ENCODE measurements at regions not wholly inside any gene's neighbourhood (a gene's known extent, or its start where the extent isn't known, plus 50 kb on each side); places are given as distances from the start of the nearest gene placed in this dataset.

DNA sequence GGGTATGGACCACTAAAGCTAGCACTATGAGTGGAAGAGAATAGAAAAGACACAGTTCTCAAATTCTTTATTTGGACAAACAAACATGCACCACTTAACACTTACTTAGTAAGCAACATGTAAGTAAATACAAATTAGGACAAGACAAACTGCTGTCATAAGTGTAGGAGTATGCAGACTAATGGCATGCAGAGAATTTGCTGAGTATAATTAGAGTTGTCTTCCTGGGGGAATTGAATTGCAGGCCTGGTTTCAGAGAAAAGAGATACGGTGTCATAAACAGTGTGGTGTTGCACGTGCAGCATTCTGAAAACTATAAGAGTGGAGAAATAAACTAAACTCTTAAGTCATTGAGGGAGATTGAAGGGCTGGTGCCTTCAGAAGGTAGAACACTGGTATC is 125.2 kb upstream of the EYA4 start:
- DNase-seq (no peak), ATAC-seq (no peak)
- H3K36me3 Mint-ChIP-seq (ENCODE audit: low read depth) = no peaks in the 10 kb centered on the region
- H3K27me3 Mint-ChIP-seq = no peaks in the 10 kb centered on the region
- ChIA-PET POLR2A (no interaction called here), CTCF (no interaction called here)
- H3K27ac Mint-ChIP-seq = no peak overlapping the region
- H3K4me3 Mint-ChIP-seq = no peak overlapping the region
- H3K4me1 Mint-ChIP-seq (ENCODE audit: low read depth) = no peaks in the 10 kb centered on the region
- intact Hi-C loops (cut with micrococcal nuclease) = no loop called here
- H3K9me3 Mint-ChIP-seq = peaks cover 2% of the 10 kb centered on the region
- TF ChIP-seq, protein P1, sequence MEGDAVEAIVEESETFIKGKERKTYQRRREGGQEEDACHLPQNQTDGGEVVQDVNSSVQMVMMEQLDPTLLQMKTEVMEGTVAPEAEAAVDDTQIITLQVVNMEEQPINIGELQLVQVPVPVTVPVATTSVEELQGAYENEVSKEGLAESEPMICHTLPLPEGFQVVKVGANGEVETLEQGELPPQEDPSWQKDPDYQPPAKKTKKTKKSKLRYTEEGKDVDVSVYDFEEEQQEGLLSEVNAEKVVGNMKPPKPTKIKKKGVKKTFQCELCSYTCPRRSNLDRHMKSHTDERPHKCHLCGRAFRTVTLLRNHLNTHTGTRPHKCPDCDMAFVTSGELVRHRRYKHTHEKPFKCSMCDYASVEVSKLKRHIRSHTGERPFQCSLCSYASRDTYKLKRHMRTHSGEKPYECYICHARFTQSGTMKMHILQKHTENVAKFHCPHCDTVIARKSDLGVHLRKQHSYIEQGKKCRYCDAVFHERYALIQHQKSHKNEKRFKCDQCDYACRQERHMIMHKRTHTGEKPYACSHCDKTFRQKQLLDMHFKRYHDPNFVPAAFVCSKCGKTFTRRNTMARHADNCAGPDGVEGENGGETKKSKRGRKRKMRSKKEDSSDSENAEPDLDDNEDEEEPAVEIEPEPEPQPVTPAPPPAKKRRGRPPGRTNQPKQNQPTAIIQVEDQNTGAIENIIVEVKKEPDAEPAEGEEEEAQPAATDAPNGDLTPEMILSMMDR (IDR thresholded peaks at IDR 0.05) = no peak

DNA sequence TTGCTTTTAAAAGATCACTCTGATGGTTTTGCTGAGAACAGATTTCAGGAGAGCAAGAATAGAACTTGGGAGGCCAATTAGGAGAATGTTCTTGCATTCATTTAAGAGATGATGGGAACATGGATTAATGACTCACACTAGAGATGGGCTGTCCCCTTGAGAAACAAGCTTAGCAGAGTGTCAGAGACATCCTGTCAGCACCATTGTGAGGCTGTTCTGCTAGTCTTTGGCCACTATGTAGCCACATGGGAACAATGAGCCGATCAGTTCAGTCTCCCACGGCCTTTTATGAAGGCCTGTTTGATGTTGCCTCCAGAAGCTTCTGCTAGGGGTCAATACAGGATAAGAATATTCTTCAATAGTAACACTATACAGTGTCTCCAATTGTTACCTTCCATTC is 113.0 kb upstream of the EYA4 start:
- ATAC-seq (no peak), DNase-seq (no peak)
- no peaks in the 10 kb centered on the region for H3K4me1 Mint-ChIP-seq (ENCODE audit: low read depth)
- intact Hi-C loops (cut with micrococcal nuclease) = no loop called here
- no peak overlapping the region for H3K4me3 Mint-ChIP-seq
- ChIA-PET POLR2A (no interaction called here), CTCF (no interaction called here)
- H3K27ac Mint-ChIP-seq = no peak overlapping the region
- no peaks in the 10 kb centered on the region for H3K27me3 Mint-ChIP-seq
- H3K36me3 Mint-ChIP-seq (ENCODE audit: low read depth) = no peaks in the 10 kb centered on the region
- no peaks in the 10 kb centered on the region for H3K9me3 Mint-ChIP-seq
- TF ChIP-seq, protein P1 (IDR thresholded peaks at IDR 0.05) = no peak

DNA sequence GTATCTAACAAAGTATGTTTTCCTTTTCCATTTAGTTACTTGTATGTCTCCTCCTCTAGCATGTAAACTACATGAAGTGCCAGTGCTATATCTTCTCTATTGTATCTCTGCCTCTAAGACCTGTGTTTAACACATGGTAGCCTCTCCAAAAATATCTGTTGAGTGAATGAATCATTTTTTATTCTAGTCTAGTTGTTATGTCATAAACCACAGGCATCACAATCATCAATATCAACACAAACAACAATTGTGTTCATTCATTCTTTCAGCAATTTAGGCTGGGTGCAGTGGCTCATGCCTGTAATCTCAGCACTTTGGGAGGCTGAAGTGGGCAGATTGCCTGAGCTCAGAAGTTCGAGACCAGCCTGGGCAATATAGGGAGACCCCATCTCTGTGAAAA is 111.6 kb upstream of the EYA4 start:
- Mint-ChIP-seq H3K27ac (no peak overlapping the region), H3K9me3 (no peaks in the 10 kb centered on the region), H3K27me3 (no peaks in the 10 kb centered on the region), H3K36me3 (ENCODE audit: low read depth) (no peaks in the 10 kb centered on the region), H3K4me1 (ENCODE audit: low read depth) (no peaks in the 10 kb centered on the region), H3K4me3 (no peak overlapping the region)
- ATAC-seq (no peak), DNase-seq (no peak)
- ChIA-PET POLR2A (no interaction called here), CTCF (no interaction called here)
- intact Hi-C loops (cut with micrococcal nuclease) = no loop called here
- TF ChIP-seq, protein P1 (IDR thresholded peaks at IDR 0.05) = no peak

DNA sequence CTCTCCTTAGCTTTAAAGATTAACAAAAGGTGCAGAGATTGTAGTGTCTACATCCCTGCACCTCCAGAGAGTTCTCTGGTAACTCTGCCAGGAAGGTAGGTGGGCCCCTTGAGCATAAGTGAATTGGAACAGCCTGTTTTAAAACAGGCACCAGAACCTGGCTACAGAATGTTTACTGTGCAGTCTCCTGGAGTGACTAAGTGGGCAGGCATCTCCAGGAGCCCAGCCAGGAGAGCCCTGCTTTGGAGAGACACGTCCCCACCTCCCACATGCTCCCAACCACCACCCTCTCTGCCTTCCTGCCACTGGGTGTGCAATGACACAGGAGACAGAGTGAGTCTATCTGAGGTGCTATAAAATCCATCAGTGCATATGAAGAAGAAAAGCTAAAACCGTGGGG is 110.3 kb upstream of the EYA4 start:
- no peaks in the 10 kb centered on the region for H3K36me3 Mint-ChIP-seq (ENCODE audit: low read depth)
- intact Hi-C loops (cut with micrococcal nuclease) = no loop called here
- no peaks in the 10 kb centered on the region for H3K4me1 Mint-ChIP-seq (ENCODE audit: low read depth)
- ATAC-seq (no peak), DNase-seq (no peak)
- no peak overlapping the region for H3K4me3 Mint-ChIP-seq
- TF ChIP-seq, protein P1 (IDR thresholded peaks at IDR 0.05) = no peak
- POLR2A ChIA-PET = no interaction called here
- no peak overlapping the region for H3K27ac Mint-ChIP-seq
- CTCF ChIA-PET = no interaction called here
- no peaks in the 10 kb centered on the region for H3K9me3 Mint-ChIP-seq
- H3K27me3 Mint-ChIP-seq = no peaks in the 10 kb centered on the region

DNA sequence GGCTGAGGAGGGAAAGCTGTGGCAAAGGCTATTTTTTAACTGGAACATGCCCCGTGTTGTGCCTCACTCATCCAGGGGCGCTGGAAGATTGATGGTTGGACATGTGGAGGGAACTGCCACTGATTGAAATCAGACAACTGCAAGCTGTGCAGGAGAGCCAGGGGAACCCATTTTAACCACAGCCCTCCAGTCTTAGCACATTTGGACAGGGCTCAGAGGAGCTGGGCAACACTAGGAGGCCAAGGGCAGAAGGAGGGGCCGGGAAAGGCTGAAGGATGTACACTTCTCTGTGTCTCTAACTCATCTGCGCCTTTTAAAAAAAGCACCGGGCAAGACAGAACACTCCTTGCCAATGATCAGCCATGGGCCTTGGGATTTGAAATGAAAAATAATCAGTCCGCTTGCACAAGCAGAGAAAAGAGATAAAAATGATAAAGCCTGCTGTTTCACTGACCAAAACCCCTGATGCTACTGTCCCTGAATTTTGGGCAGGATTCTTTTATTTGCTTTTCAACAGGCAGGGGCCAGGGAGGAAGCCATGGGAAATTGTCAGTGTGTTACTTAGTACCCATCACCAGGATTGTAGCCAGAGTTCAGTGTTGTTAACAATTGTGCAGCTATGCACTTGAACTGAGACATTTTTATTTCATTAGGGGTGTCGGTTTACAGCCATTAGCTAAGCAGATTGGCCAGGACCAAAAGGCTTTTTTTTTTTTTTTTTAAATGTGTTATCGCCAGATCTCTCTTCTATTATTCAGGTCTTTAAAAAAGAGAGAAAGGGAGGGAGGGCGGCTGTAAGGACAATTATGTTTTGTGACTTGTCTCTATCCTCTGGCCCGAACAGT is 109.3 kb upstream of the EYA4 start:
- DNase-seq = no peak
- intact Hi-C loops (cut with micrococcal nuclease) = no loop called here
- no peak overlapping the region for H3K27ac Mint-ChIP-seq
- H3K27me3 Mint-ChIP-seq = no peaks in the 10 kb centered on the region
- no peak overlapping the region for H3K4me3 Mint-ChIP-seq
- POLR2A ChIA-PET = no interaction called here
- ATAC-seq = no peak
- CTCF ChIA-PET = no interaction called here
- no peaks in the 10 kb centered on the region for H3K36me3 Mint-ChIP-seq (ENCODE audit: low read depth)
- H3K4me1 Mint-ChIP-seq (ENCODE audit: low read depth) = no peaks in the 10 kb centered on the region
- TF ChIP-seq, protein P1 (IDR thresholded peaks at IDR 0.05) = no peak
- H3K9me3 Mint-ChIP-seq = no peaks in the 10 kb centered on the region

All from activated CD8-positive, alpha-beta T cell treated with anti-CD3 and anti-CD28 coated beads for 36 hours (primary cell).